ENCODE measurements at regions not wholly inside any gene's neighbourhood (a gene's known extent, or its start where the extent isn't known, plus 50 kb on each side); places are given as distances from the start of the nearest gene placed in this dataset.

DNA sequence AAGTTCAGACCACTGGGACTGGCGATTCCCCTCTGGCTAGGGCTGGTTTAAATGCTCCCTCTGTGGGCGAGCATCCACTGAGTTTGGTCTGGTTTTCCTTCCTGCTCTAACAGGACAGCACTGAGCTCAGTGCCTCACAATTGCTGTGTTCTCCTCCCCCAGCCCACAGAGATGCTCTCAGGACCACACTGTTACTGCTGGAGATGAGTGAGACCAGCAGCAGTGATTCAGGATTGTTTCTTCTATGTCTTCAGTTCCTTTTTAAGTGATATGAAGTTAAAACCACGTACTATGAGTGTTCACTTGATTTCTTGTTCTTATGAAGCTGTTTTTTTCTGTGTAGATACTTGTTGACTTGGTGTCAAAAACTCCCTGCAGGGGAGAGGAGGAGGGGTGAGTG is 180.4 kb upstream of the COL8A1 start:
- Histone ChIP-seq H3K4me3 (no peak overlapping the region), H3K36me3 (no peaks in the 10 kb centered on the region), H3K27ac (replicated peaks) (no peak overlapping the region), H3K27me3 (ENCODE audit: low read depth) (no peaks in the 10 kb centered on the region), H3K9me3 (replicated peaks) (peaks cover 9% of the 10 kb centered on the region), H3K4me1 (no peaks in the 10 kb centered on the region)
- TF ChIP-seq CTCF (IDR thresholded peaks at IDR 0.05; ENCODE audit: borderline replicate concordance), result no peak
- intact Hi-C loops (cut with micrococcal nuclease), result no loop called here
- DNase-seq, result no peak

DNA sequence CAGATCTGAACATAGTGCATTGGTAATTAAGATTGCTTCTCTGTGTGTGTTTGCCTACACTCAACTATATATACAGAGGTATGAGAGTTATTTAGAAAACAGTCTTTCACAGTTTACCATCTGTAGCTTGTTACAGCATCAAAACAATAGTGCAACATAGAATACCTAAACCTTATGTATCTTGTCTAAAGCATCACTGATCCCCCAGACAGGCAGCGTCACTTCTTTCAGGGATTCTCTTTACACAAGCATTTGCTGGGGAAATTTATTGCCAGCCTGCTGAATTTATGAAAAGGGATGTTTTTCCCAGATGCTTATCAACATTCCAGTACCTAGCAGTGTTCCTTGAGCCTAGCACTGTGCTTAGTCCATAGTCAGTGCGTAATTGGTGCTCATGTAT is 195.8 kb upstream of the COL8A1 start:
- no peaks in the 10 kb centered on the region for H3K36me3 ChIP-seq
- no peaks in the 10 kb centered on the region for H3K27me3 ChIP-seq (ENCODE audit: low read depth)
- H3K27ac ChIP-seq (replicated peaks), result no peak overlapping the region
- no peaks in the 10 kb centered on the region for H3K9me3 ChIP-seq (replicated peaks)
- TF ChIP-seq CTCF (IDR thresholded peaks at IDR 0.05; ENCODE audit: borderline replicate concordance), result no peak
- no peak for DNase-seq
- H3K4me3 ChIP-seq, result no peak overlapping the region
- intact Hi-C loops (cut with micrococcal nuclease), result no loop called here
- H3K4me1 ChIP-seq, result no peaks in the 10 kb centered on the region

DNA sequence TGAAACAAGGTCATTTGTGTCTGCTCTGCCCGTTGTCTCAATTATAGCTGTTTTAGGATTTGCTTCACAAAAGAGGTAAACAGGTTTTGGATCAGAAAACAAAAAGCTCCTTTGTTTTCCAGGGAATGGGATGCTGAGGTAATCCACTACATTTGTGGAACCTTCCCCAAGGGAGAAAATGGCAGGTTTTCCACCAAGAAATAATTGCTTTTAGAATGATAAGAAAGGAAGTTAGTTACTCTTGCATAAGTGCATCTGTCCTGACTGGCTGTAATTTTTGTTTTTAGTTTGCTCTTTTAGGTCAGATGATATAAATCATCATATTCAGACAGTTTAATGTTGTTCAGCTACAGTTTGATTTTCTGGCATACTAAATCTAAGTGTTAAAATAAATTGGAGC is 198.5 kb upstream of the COL8A1 start:
- Histone ChIP-seq H3K4me3 (no peak overlapping the region), H3K27ac (replicated peaks) (peak overlapping the region; percentile 52), H3K4me1 (no peaks in the 10 kb centered on the region), H3K36me3 (no peaks in the 10 kb centered on the region), H3K9me3 (replicated peaks) (peaks cover 21% of the 10 kb centered on the region), H3K27me3 (ENCODE audit: low read depth) (no peaks in the 10 kb centered on the region)
- DNase-seq, result no peak
- TF ChIP-seq CTCF (IDR thresholded peaks at IDR 0.05; ENCODE audit: borderline replicate concordance), result no peak
- intact Hi-C loops (cut with micrococcal nuclease), result no loop called here

- DNase-seq, result no peak
- no peak for TF ChIP-seq CTCF (IDR thresholded peaks at IDR 0.05; ENCODE audit: borderline replicate concordance)
- H3K36me3 ChIP-seq, result no peaks in the 10 kb centered on the region
- no peak overlapping the region for H3K4me3 ChIP-seq
- no peaks in the 10 kb centered on the region for H3K27me3 ChIP-seq (ENCODE audit: low read depth)
- H3K27ac ChIP-seq (replicated peaks), result no peak overlapping the region
- peaks cover 21% of the 10 kb centered on the region for H3K9me3 ChIP-seq (replicated peaks)
- intact Hi-C loops (cut with micrococcal nuclease), result no loop called here
- H3K4me1 ChIP-seq, result no peaks in the 10 kb centered on the region
Measured at GRCh38 chr3:99434190-99434589, 204.2 kb upstream of the COL8A1 start.

DNA sequence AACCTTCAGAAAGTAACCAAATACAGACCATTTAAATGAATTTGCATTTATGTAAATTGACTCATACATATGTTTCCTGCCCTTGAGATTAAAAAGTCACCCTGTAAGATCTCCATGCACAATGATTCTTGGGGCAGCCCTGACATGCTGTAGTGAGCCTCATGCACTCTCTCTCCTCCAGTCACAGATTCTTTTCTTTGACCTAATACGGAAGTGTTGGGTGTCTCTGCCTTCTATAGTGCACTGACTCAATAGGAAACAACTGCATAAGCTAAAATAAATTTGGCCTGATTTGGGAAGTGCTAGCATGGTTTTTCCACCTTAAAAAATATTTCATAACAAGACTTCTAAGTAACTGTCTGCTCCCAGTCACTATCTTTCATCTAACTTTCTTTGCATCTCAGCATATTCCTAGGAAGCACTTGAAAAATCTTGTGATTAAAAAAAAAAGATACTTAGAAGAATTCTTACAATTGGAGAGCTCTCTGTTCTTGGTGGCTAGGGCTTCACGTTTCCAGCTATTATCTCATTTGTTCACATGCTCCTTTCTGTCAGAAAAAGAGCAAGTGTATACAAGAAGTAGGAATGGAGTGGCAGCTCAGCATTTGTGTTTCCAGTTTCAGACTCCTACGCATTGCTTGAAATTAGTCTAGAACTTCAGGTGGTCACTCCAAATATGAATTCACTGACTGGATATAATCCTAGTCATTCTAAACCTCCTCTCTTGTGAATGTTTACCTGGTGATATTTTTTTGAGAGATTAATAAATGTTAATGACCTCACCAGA is 207.9 kb upstream of the COL8A1 start:
- H3K4me1 ChIP-seq, result no peaks in the 10 kb centered on the region
- TF ChIP-seq CTCF (IDR thresholded peaks at IDR 0.05; ENCODE audit: borderline replicate concordance), result no peak
- intact Hi-C loops (cut with micrococcal nuclease), result no loop called here
- no peaks in the 10 kb centered on the region for H3K36me3 ChIP-seq
- no peaks in the 10 kb centered on the region for H3K27me3 ChIP-seq (ENCODE audit: low read depth)
- peaks cover 3% of the 10 kb centered on the region for H3K9me3 ChIP-seq (replicated peaks)
- no peak overlapping the region for H3K4me3 ChIP-seq
- H3K27ac ChIP-seq (replicated peaks), result no peak overlapping the region
- no peak for DNase-seq

All from left ventricle myocardium inferior (tissue), 1 donor.